DOHH2 (cell line): ENCODE measurements at regions not wholly inside any gene's neighbourhood (a gene's known extent, or its start where the extent isn't known, plus 50 kb on each side); places are given as distances from the start of the nearest gene placed in this dataset.
"Not testable (repeated sequence)": the region's sequence is repeated elsewhere in the genome, so short reads cannot be mapped to it uniquely, and the experiment has no call there.

ENCODE experiments used
- H3F3A ChIP-seq: fragments of 200-600 bp; sonication (generic), shearing (Covaris generic); 2 replicates; pipeline ENCODE4 v1.6.0; 2016; ENCODE audit warnings: antibody characterized with exemption, mild to moderate bottlenecking; ENCODE audit not compliant: control insufficient read depth, insufficient read depth
- H3K27ac ChIP-seq: fragments of 200-600 bp; sonication (generic); 2 replicates; pipeline ENCODE4 v1.5.1; 2014; ENCODE audit warnings: low read depth, mild to moderate bottlenecking, low read length, moderate library complexity
- H3K27me3 ChIP-seq: fragments of 200-600 bp; sonication (generic); 2 replicates; pipeline ENCODE4 v1.6.1; 2014; ENCODE audit warnings: mild to moderate bottlenecking, low read length, mixed read lengths; ENCODE audit not compliant: control insufficient read depth
- H3K36me3 ChIP-seq: fragments of 200-600 bp; sonication (generic); 2 replicates; pipeline ENCODE4 v1.6.1; 2014; ENCODE audit warnings: mild to moderate bottlenecking, low read length, moderate library complexity, mixed read lengths; ENCODE audit not compliant: control insufficient read depth
- H3K4me1 ChIP-seq: fragments of 200-600 bp; sonication (generic); 2 replicates; pipeline ENCODE4 v1.6.1; 2014; ENCODE audit warnings: mild to moderate bottlenecking, low read length, mixed read lengths; ENCODE audit not compliant: control insufficient read depth
- H3K4me2 ChIP-seq: fragments of 200-600 bp; sonication (generic); 2 replicates; pipeline ENCODE4 v1.6.0; 2014; ENCODE audit warnings: mild to moderate bottlenecking, low read length, moderate library complexity
- H3K4me3 ChIP-seq: fragments of 200-600 bp; sonication (generic); 2 replicates; pipeline ENCODE4 v1.5.1; 2014; ENCODE audit warnings: mild to moderate bottlenecking, low read length, mixed read lengths
- H3K79me2 ChIP-seq: fragments of 200-600 bp; sonication (generic); 2 replicates; pipeline ENCODE4 v1.6.1; 2014; ENCODE audit warnings: mild to moderate bottlenecking, low read length, mixed read lengths; ENCODE audit not compliant: control insufficient read depth
- H3K9me2 ChIP-seq: fragments of 200-600 bp; sonication (generic); replicated peaks from 2 replicates; pipeline ENCODE4 v1.6.1; 2014; ENCODE audit warnings: mild to moderate bottlenecking, low read length, mixed read lengths; ENCODE audit not compliant: control insufficient read depth
- H3K9me3 ChIP-seq: fragments of 200-600 bp; sonication (generic); 2 replicates; pipeline ENCODE4 v1.6.1; 2014; ENCODE audit warnings: antibody characterized with exemption, low read length, mixed read lengths; ENCODE audit not compliant: control insufficient read depth, insufficient read depth
- H4K20me1 ChIP-seq: fragments of 200-600 bp; sonication (generic); 2 replicates; pipeline ENCODE4 v1.6.0; 2014; ENCODE audit warnings: low read depth, mild to moderate bottlenecking, antibody characterized with exemption, low read length, moderate library complexity; ENCODE audit not compliant: control insufficient read depth, insufficient read depth
- EZH2phosphoT487 ChIP-seq: fragments of 200-600 bp; sonication (generic); IDR thresholded peaks from 2 replicates; pipeline ENCODE4 v1.6.1; 2017; ENCODE audit warnings: borderline replicate concordance, mild to moderate bottlenecking, antibody characterized with exemption, low read length, moderate library complexity, mixed read lengths
- TF ChIP-seq, protein P1 (sequence below): fragments of 200-600 bp; sonication (generic); IDR thresholded peaks from one replicate; pipeline ENCODE4 v1.5.1; 2014; ENCODE audit warnings: antibody characterized with exemption, mild to moderate bottlenecking, low read depth, low read length; ENCODE audit not compliant: poor library complexity, severe bottlenecking

DNA sequence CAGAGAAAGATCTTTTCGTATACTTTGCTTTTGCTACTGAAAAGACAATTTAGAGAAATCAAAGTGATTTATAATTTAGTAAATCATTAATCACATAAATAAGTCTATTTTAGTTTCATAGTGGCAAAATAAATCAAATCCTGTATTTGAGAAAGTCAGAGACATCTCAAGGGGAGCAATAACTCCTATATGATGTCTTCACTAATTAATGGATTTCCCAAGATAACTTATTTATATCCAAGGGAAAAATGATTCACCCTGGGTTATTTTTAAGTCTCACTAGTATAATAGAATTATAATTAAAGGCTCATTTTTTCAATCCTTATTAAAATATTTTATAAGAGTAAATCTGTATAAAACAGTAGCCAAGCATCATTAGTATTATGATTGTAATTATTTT, 177.8 kb upstream of the GIMD1 start:
- no peaks in the 10 kb centered on the region for H3F3A ChIP-seq

DNA sequence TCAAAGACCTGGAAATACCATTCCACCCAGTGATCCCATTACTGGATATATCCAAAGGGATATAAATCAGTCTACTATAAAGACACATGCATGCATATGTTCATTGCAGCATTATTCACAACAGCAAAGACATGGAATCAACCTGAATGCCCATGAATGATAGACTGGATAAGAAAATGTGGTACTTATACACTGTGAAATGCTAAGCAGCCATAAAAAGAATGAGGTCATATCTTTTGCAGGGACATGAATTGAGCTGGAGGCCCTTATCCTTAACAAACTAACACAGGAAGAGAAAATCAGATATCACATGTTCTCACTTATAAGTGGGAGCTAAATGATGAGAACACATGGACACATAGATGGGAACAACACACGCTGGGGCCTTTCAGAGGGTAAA, 174.0 kb upstream of the GIMD1 start:
- not testable (repeated sequence) for H3K4me2 ChIP-seq, H3K79me2 ChIP-seq, H3K27me3 ChIP-seq, H3K4me3 ChIP-seq, H3K4me1 ChIP-seq, H4K20me1 ChIP-seq, H3K27ac ChIP-seq, H3K9me2 ChIP-seq, H3K36me3 ChIP-seq, H3K9me3 ChIP-seq, H3F3A ChIP-seq

More for the DNA sequence above, 177.8 kb upstream of the GIMD1 start:
- Histone ChIP-seq H3K79me2 (no peaks in the 10 kb centered on the region), H3K4me3 (no peak overlapping the region), H3K9me3 (no peaks in the 10 kb centered on the region), H3K27me3 (no peaks in the 10 kb centered on the region), H3K4me2 (no peak overlapping the region), H3K36me3 (no peaks in the 10 kb centered on the region), H3K4me1 (no peaks in the 10 kb centered on the region), H3K9me2 (no peaks in the 10 kb centered on the region), H3K27ac (no peak overlapping the region), H4K20me1 (no peaks in the 10 kb centered on the region)
- TF ChIP-seq, protein P1, sequence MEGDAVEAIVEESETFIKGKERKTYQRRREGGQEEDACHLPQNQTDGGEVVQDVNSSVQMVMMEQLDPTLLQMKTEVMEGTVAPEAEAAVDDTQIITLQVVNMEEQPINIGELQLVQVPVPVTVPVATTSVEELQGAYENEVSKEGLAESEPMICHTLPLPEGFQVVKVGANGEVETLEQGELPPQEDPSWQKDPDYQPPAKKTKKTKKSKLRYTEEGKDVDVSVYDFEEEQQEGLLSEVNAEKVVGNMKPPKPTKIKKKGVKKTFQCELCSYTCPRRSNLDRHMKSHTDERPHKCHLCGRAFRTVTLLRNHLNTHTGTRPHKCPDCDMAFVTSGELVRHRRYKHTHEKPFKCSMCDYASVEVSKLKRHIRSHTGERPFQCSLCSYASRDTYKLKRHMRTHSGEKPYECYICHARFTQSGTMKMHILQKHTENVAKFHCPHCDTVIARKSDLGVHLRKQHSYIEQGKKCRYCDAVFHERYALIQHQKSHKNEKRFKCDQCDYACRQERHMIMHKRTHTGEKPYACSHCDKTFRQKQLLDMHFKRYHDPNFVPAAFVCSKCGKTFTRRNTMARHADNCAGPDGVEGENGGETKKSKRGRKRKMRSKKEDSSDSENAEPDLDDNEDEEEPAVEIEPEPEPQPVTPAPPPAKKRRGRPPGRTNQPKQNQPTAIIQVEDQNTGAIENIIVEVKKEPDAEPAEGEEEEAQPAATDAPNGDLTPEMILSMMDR, result no peak

DNA sequence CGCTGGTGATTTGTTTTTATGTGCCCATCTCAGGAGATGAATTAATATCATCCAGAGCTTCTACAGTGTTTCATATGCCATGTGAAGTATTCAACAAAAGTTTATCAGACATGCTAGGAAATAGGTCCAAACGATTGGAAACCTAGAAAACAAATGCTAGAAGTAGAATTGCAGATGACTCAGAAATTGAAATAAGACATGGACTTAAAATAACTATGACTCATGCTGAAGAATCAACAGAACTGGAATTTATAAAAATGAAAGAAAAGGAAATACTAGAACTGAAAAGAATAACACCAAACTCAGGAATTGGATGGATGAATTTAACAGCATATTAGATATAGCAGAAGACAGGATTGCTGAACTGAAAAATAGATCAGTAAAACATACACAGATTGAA, 172.7 kb upstream of the GIMD1 start:
- no peaks in the 10 kb centered on the region for H3K4me1 ChIP-seq
- H3K4me2 ChIP-seq, result no peak overlapping the region
- TF ChIP-seq, protein P1, result no peak
- no peak for TF ChIP-seq EZH2phosphoT487
- H3K9me3 ChIP-seq, result no peaks in the 10 kb centered on the region
- H3K36me3 ChIP-seq, result no peaks in the 10 kb centered on the region
- H3K9me2 ChIP-seq, result no peaks in the 10 kb centered on the region
- H3K4me3 ChIP-seq, result no peak overlapping the region
- no peaks in the 10 kb centered on the region for H4K20me1 ChIP-seq
- H3K79me2 ChIP-seq, result no peaks in the 10 kb centered on the region
- no peak overlapping the region for H3K27ac ChIP-seq
- no peaks in the 10 kb centered on the region for H3F3A ChIP-seq
- H3K27me3 ChIP-seq, result no peaks in the 10 kb centered on the region

DNA sequence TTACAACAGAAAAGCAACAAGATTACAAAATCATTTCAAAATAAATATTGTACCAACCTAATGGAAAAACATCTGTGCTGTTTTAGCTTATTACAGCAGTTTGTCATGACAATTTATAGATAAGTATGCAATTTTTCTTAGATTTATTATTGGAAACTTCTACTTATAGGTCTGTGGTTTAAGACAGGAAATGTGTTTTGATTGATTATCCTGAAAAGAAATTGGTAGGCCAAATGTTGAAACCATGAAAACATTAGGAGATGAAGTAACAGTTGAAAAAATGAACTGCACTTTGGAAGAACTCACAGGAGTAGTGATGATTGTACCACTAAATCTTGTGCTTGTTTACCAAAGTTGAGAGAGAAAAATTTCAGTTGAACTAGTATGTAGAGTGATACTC, 162.2 kb upstream of the GIMD1 start:
- Histone ChIP-seq H3K9me2 (no peaks in the 10 kb centered on the region), H4K20me1 (no peaks in the 10 kb centered on the region), H3F3A (no peaks in the 10 kb centered on the region), H3K27ac (no peak overlapping the region), H3K79me2 (no peaks in the 10 kb centered on the region), H3K4me2 (no peak overlapping the region), H3K4me3 (no peak overlapping the region), H3K4me1 (no peaks in the 10 kb centered on the region), H3K36me3 (no peaks in the 10 kb centered on the region), H3K9me3 (no peaks in the 10 kb centered on the region), H3K27me3 (no peaks in the 10 kb centered on the region)
- TF ChIP-seq, protein P1, result no peak
- no peak for TF ChIP-seq EZH2phosphoT487
